HG02798 (cell line): ENCODE measurements at regions not wholly inside any gene's neighbourhood (a gene's known extent, or its start where the extent isn't known, plus 50 kb on each side); places are given as distances from the start of the nearest gene placed in this dataset.
"Not testable (repeated sequence)": the region's sequence is repeated elsewhere in the genome, so short reads cannot be mapped to it uniquely, and the experiment has no call there.

Experiments used
- ATAC-seq: cut with Tn5 transposase; IDR thresholded peaks from one replicate; pipeline ENCODE4 v1.9.1; 2021; ENCODE audit warnings: mild to moderate bottlenecking; ENCODE audit not compliant: unreplicated experiment, poor library complexity

GRCh38 chr9:115517335-115518075, 399.5 kb upstream of the TNC start:
- no peak for ATAC-seq

DNA sequence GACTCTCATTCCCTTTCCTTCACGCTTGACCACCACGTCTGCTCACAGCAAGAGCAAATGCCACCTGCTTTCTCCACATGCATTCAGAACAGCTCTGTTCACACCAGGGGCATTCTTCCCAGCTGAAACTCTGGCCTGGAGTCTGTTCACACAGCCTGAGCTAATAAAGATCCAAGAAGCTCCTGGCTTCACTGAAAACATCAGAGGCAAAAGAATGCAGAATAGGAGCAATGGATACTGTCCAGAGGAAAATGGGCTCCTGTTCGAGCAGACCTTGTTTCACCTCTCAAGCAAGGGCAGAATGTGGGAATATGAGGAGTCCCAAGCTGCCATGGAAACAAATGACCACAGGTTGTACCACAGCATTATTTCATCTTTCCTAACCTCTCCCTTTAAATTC, 402.7 kb upstream of the TNC start:
- ATAC-seq: no peak

DNA sequence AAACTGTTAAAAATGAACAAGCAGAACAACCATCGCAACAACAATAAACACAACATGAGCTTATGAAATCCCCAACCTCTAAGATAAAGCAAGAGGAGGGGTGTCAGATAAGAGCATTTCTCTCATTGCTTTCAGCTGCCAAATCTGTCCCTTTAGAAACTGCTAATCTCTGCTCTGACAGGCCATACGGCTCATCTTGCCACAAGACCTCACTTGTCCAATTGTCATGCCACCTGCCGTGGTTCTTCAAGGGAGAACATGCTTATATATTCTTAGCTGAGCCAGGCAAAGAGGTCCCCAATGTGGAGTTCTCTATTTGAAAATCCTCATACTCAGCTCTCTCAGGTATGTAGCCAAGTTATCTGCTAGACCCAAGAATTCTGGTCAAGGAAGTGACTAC, 405.0 kb upstream of the TNC start:
- ATAC-seq: no peak

- ATAC-seq: no peak
Observed at GRCh38 chr9:115524453-115525059, 406.6 kb upstream of the TNC start.

GRCh38 chr9:115525111-115526058, 407.4 kb upstream of the TNC start:
- ATAC-seq: no peak

GRCh38 chr9:115531410-115532125, 413.6 kb upstream of the TNC start:
- no peak for ATAC-seq

DNA sequence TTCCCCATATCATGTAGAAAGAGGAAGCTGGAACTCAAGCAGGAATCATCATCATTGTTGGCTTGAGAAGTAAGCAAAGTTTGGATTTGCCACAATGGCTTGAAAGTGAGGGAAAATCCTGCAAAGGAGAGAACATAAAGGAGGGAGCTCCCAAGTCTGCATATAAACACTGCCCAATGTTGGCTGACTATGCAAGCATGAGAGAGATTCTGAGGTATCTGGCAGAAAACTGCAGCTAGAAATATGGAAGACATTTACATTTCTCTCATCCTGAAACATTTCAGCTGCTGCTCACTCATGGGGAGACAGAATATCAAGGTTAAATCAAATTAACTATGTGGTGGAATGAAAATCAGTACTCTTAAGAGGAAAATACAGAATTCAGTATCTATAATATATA, 415.6 kb upstream of the TNC start:
- ATAC-seq: no peak

- no peak for ATAC-seq
Observed at GRCh38 chr9:115540091-115540490, 422.1 kb upstream of the TNC start.

- no peak for ATAC-seq
Observed at GRCh38 chr9:115543511-115543910, 425.6 kb upstream of the TNC start.

GRCh38 chr9:115548609-115549260, 430.8 kb upstream of the TNC start:
- ATAC-seq: no peak

- ATAC-seq: no peak
Observed at GRCh38 chr9:115551396-115551795, 433.4 kb upstream of the TNC start.

DNA sequence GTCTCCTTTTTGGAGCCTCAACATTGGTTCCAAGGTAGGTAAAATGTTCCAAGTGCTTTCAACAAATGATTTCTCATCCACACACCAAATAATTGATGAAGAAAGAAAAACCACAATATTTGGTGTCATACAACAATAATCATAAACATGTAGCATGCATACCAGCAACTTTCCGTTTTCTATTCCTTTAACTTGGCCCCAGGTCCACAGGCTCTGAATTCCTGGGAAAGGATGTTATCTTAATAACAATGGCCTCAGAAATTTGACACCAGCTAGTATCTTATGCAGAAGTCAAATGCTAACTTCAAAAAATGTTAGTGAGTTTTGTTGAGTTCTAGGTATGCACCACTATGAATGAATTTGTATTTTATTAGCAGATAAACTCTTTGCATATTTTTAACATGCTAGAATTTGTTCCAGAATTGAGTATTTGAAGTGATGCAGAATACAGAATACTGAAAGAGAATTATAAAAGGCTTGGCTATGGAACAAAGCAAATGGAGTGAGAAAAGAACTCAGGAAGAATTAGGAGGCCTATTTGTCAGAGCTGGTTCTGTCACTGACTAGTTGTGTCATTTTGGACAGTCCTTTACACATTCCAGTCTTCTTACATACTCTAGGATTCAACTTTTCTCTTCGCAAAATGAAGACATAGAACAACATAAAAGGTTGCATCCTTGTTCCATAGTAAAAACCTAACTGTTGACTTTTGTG, 435.3 kb upstream of the TNC start:
- ATAC-seq: no peak

DNA sequence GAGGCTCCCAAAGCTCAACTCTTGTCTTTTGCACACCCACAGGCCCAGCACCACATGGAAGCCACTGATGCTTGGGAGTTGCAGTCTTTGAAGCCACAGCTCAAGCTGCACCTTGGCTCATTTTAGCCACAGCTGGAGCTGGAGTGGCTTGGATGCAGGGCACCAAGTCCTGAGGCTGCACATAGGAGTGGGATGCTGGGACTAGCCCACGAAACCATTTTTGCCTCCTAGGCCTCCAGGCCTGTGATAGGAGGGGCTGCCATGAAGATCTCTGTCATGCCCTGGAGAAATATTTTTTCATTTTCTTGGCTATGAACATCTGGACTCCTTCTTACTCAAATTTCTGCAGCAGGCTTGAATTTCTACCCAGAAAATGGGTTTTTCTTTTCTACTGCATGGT, 438.5 kb upstream of the TNC start:
- ATAC-seq: no peak

GRCh38 chr9:115575147-115575546, 457.2 kb upstream of the TNC start:
- no peak for ATAC-seq

DNA sequence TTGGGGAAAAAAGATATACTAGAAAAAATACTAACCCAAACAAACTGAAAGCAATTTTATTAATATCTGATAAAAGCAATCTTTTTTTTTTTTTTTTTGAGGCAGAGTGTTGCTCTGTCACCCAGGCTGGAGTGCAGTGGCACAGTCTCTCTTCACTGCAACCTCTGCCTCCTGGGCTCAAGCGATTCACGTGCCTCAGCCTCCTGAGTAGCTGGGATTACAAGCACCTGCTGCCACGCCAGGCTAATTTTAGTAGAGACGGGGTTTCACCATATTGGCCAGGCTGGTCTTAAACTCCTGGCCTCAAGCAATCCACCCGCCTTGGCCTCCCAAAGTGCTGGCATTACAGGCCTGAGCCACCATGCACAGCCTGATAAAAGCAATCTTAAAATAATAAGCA, 467.5 kb upstream of the TNC start:
- not testable (repeated sequence) for ATAC-seq

DNA sequence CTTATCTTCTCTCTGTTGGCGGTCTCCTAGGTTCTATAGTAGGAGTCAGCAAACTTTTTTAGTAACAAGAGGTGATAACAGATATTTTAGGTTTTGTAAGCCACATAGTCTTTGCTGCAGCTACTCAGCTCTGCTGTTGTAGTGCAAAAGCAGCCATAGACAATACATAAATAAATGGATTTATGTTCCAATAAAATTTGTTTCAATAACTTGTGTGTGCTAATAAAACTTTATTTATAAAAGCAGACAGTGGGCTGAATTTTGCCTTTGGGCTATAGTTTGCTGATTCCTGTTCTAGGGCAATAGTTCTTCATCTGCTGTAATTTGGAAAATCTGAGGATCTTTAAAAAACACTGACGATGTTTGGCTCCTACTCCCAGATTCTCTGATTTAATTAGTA, 469.4 kb upstream of the TNC start:
- ATAC-seq: no peak

DNA sequence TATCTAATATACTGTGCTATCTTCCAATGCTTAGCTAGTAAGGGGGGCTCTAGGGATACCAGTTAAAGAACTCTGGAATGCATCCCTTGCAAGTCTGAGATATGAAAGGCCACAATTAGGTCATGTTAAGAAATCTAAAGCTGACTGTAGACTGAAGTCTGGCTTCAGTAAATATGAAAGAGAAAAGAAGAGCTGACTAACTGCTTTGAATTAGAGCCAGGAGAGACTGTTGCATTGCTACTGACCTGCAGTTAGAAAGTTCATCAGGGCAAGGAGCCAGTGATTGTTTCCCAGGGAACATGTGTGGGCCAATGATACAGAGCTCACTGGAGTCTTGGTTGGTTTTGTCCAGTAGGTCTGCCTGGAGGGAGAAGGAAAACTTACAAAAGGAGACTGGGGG, 472.1 kb upstream of the TNC start:
- ATAC-seq: no peak

GRCh38 chr9:115591584-115591984, 473.6 kb upstream of the TNC start:
- no peak for ATAC-seq

- peak; percentile 51 for ATAC-seq
Observed at GRCh38 chr9:115593587-115594091, 475.7 kb upstream of the TNC start.
